PC-3 (cell line): ENCODE measurements at regions not wholly inside any gene's neighbourhood (a gene's known extent, or its start where the extent isn't known, plus 50 kb on each side); places are given as distances from the start of the nearest gene placed in this dataset.

Experiments used
- ATAC-seq: fragments of 200-7000 bp; cut with Tn5 transposase; 2 replicates; pipeline ENCODE4 v1.9.1; 2020; ENCODE audit warnings: mild to moderate bottlenecking, moderate library complexity
- BruUV-seq: library from RNA; stranded (reverse); fragments of 400-500 nt; replicated peaks from 2 replicates; lab custom pipeline; 2021; lab: Mats Ljungman, UMichigan
- CTCF ChIA-PET: fragments of 300-600 bp; sonication (Branson Sonifier 250); formaldehyde crosslinking; loops from one replicate; lab custom pipeline; 2022; ENCODE audit warnings: antibody characterized with exemption; lab: Charles Lee
- POLR2A ChIA-PET: fragments of 300-600 bp; sonication (Branson Sonifier 250); formaldehyde crosslinking; loops from one replicate; lab custom pipeline; 2022; ENCODE audit warnings: antibody characterized with exemption; ENCODE audit not compliant: unreplicated experiment; lab: Charles Lee
- DNase-seq: peaks from one replicate; pipeline ENCODE4 v3.0.0-alpha.2; 2015
- H2AFZ ChIP-seq: fragments of 300-600 bp; sonication (generic); 2 replicates; pipeline ENCODE4 v1.6.0; 2016; ENCODE audit warnings: antibody characterized with exemption, low read length
- H3F3A ChIP-seq: fragments of 300-600 bp; sonication (generic); one replicate; pipeline ENCODE4 v1.6.0; 2017; ENCODE audit warnings: antibody characterized with exemption, low read length, control low read depth, mild to moderate bottlenecking; ENCODE audit not compliant: unreplicated experiment
- H3K27ac ChIP-seq: fragments of 300-600 bp; sonication (generic); 2 replicates; pipeline ENCODE4 v1.5.1; 2016; ENCODE audit warnings: mild to moderate bottlenecking, low read length
- H3K27me3 ChIP-seq: fragments of 300-600 bp; sonication (generic); 2 replicates; pipeline ENCODE4 v1.6.1; 2016; ENCODE audit warnings: low read length, mixed read lengths
- H3K36me3 ChIP-seq: fragments of 300-600 bp; sonication (generic); 2 replicates; pipeline ENCODE4 v1.6.1; 2016; ENCODE audit warnings: low read depth, mixed run types, low read length, mixed read lengths
- H3K4me1 ChIP-seq: fragments of 300-600 bp; sonication (generic); 2 replicates; pipeline ENCODE4 v1.5.1; 2016; ENCODE audit warnings: low read length; ENCODE audit not compliant: insufficient read depth
- H3K4me2 ChIP-seq: fragments of 300-600 bp; sonication (generic); 2 replicates; pipeline ENCODE4 v1.6.0; 2016; ENCODE audit warnings: low read length
- H3K4me3 ChIP-seq: fragments of 300-600 bp; sonication (generic); 2 replicates; pipeline ENCODE4 v1.5.1; 2016; ENCODE audit warnings: mild to moderate bottlenecking, low read length, mixed read lengths
- H3K79me2 ChIP-seq: fragments of 300-600 bp; sonication (generic); 2 replicates; pipeline ENCODE4 v1.6.1; 2017; ENCODE audit warnings: low read length, mixed read lengths
- H3K9ac ChIP-seq: fragments of 300-600 bp; sonication (generic); 2 replicates; pipeline ENCODE4 v1.6.0; 2016; ENCODE audit warnings: mild to moderate bottlenecking, low read length
- H3K9me2 ChIP-seq: fragments of 300-600 bp; sonication (generic); replicated peaks from 2 replicates; pipeline ENCODE4 v1.6.1; 2016; ENCODE audit warnings: mixed run types, low read length, mixed read lengths
- H3K9me3 ChIP-seq: fragments of 300-600 bp; sonication (generic); 2 replicates; pipeline ENCODE4 v1.6.1; 2016; ENCODE audit warnings: low read length, mixed read lengths
- H4K20me1 ChIP-seq: fragments of 300-600 bp; sonication (generic); 2 replicates; pipeline ENCODE4 v1.6.1; 2016; ENCODE audit warnings: low read length, mixed read lengths
- CTCF ChIP-seq: fragments of 300-600 bp; sonication (generic); conservative IDR thresholded peaks from 2 replicates; pipeline ENCODE4 v1.5.1; 2017; ENCODE audit warnings: antibody characterized with exemption, low read depth, mild to moderate bottlenecking, low read length
- EZH2 ChIP-seq: fragments of 300-600 bp; sonication (generic); IDR thresholded peaks from one replicate; pipeline ENCODE4 v1.6.1; 2017; ENCODE audit warnings: antibody characterized with exemption, mild to moderate bottlenecking, low read length; ENCODE audit not compliant: unreplicated experiment
- EZH2phosphoT487 ChIP-seq: fragments of 300-600 bp; sonication (generic); IDR thresholded peaks from 2 replicates; pipeline ENCODE4 v1.6.1; 2018; ENCODE audit warnings: mild to moderate bottlenecking, antibody characterized with exemption, low read length, borderline replicate concordance
- intact Hi-C: fragments of 100-400 bp; cut with micrococcal nuclease; formaldehyde crosslinking; loops from 2 replicates; pipeline ENCODE4 v1.9.0; 2023

- Histone ChIP-seq H3K9me3 (no peaks in the 10 kb centered on the region), H3K79me2 (no peaks in the 10 kb centered on the region), H2AFZ (no peak overlapping the region), H4K20me1 (no peaks in the 10 kb centered on the region), H3K36me3 (no peaks in the 10 kb centered on the region), H3K4me1 (peaks cover 2% of the 10 kb centered on the region; the same call in 1 of the 2 replicates), H3K9ac (no peak overlapping the region), H3K4me2 (no peak overlapping the region), H3K9me2 (no peaks in the 10 kb centered on the region), H3K27ac (no peak overlapping the region), H3F3A (no peaks in the 10 kb centered on the region), H3K4me3 (no peak overlapping the region), H3K27me3 (no peaks in the 10 kb centered on the region)
- DNase-seq (no peak), ATAC-seq (no peak)
- BruUV-seq, result no TSS peak
- ChIA-PET CTCF (no interaction called here), POLR2A (no interaction called here)
- intact Hi-C loops, result no loop called here
- TF ChIP-seq CTCF (no peak), EZH2phosphoT487 (no peak), EZH2 (no peak)
These were observed 78.6 kb upstream of the ACSL3 start for GRCh38 chr2:222782201-222782730.

GRCh38 chr2:222783592-222783991 is 77.2 kb upstream of the ACSL3 start:
- Histone ChIP-seq H3K27ac (no peak overlapping the region), H3K4me3 (no peak overlapping the region), H3K9me2 (no peaks in the 10 kb centered on the region), H4K20me1 (no peaks in the 10 kb centered on the region), H2AFZ (no peak overlapping the region), H3K4me1 (peaks cover 13% of the 10 kb centered on the region), H3K79me2 (no peaks in the 10 kb centered on the region), H3K9me3 (no peaks in the 10 kb centered on the region), H3F3A (no peaks in the 10 kb centered on the region), H3K36me3 (no peaks in the 10 kb centered on the region), H3K4me2 (no peak overlapping the region), H3K27me3 (no peaks in the 10 kb centered on the region), H3K9ac (no peak overlapping the region)
- ATAC-seq, result no peak
- POLR2A ChIA-PET, result no interaction called here
- intact Hi-C loops, result no loop called here
- TF ChIP-seq CTCF (no peak), EZH2phosphoT487 (no peak), EZH2 (no peak)
- no TSS peak for BruUV-seq
- CTCF ChIA-PET, result no interaction called here
- no peak for DNase-seq

- Histone ChIP-seq H3K27me3 (no peaks in the 10 kb centered on the region), H3K9me3 (no peaks in the 10 kb centered on the region), H3K27ac (no peak overlapping the region), H3K9ac (no peak overlapping the region), H3K9me2 (no peaks in the 10 kb centered on the region), H3K4me3 (no peak overlapping the region), H3K4me2 (no peak overlapping the region), H3K36me3 (no peaks in the 10 kb centered on the region), H3K4me1 (peaks cover 28% of the 10 kb centered on the region), H4K20me1 (no peaks in the 10 kb centered on the region), H2AFZ (no peak overlapping the region), H3F3A (no peaks in the 10 kb centered on the region), H3K79me2 (no peaks in the 10 kb centered on the region)
- ATAC-seq (no peak), DNase-seq (no peak)
- CTCF ChIA-PET, result no interaction called here
- TF ChIP-seq CTCF (no peak), EZH2phosphoT487 (no peak)
- BruUV-seq, result no TSS peak
- intact Hi-C loops, result no loop called here
- POLR2A ChIA-PET, result no interaction called here
These were observed 69.9 kb upstream of the ACSL3 start for GRCh38 chr2:222790932-222791331.
